HG03039 (cell line): ENCODE measurements at regions not wholly inside any gene's neighbourhood (a gene's known extent, or its start where the extent isn't known, plus 50 kb on each side); places are given as distances from the start of the nearest gene placed in this dataset.

Source experiments
- ATAC-seq: cut with Tn5 transposase; IDR thresholded peaks from one replicate; pipeline ENCODE4 v1.9.1; 2021; ENCODE audit warnings: mild to moderate bottlenecking, moderate library complexity; ENCODE audit not compliant: unreplicated experiment

DNA sequence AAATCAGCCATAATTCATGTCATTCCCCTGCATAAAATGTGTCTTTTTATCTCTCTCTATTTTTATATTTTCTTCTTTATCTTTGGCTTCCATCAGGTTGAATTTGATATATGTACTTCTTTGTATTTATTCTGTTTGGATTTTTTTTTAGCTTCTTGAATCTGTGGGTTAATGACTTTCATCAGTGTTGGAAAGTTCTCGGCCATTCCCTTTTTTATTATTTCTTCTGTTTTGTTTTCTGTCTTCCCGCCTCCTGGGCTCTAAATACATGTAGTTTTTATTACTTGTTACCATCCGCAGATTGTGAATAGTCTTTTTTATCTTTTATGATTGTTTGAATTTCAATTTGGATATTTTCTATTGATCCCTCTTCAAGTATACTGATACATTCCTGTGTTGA lies 637.5 kb downstream of the NPHP4 start:
- no peak for ATAC-seq

DNA sequence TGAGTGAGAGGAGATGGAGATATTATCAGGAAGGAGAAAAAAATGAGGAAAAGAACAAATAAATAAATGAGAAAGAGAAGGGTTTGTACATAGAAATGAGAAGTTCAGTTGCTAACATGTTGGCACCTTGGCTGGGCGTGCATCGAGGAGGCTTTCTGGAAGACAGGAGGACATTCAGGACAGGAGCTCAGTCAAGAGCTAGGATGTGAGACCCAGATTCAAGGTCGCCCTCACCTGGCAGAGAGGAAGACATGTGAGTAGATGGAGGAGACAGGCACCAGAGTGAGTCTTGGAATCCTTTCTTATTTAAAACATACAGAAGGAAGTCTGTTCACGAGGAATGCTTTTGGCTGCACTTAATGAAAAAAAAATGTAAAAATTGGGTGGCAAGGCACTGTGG lies 640.9 kb downstream of the NPHP4 start:
- no peak for ATAC-seq

DNA sequence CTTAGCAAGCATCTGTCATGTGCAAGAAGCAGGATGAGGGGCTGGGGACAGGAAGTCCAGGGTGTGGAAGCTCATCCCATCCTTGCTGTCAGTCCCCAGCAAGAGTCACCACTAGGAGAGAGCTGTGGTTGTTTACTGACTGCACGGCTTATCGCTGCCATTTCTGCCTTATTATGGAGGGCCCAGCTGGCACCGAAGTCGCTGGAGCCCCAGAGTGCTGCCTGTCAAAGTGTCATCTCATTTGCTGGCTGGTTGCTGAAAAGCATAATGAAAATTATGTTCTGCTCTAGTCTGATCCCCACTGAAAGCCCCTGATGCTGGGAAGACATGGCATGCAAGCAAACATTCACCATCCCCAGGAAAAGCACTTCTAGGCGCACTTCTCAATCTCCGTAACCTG lies 642.7 kb downstream of the NPHP4 start:
- ATAC-seq = no peak

DNA sequence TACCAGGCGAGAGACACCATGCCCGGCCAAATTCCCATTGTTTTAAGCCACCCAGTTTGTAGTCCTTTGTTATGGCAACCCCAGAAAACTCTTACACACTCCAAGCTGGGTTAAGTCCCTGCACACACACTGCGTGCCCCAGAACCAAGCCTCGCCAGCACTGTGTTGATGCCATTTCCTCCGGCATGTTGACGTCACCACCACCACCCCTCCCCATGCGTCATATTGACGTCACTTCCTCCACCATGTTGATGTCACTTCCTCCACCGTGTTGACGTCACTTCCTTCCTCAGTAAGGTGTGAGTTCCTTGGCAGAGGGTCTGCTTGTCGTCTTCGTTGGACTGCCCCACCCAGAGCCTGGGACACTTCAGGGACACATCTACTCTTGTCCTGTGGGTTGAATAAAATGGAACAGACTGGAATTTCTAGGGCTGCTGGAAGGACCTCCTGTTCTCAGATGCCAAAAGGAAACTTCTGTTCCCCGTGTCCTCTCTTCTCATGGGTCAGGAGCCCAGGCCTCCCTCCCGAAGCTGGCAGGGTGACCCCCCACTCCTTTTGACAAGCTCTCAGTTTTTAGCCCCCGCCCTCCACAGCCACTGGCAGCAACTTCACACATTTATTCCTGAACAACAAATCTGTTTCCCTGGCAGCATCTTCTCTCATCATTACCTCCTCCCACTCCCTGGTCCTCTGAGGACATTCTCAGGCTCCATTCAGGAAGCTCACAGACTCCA lies 643.3 kb downstream of the NPHP4 start:
- no peak for ATAC-seq

DNA sequence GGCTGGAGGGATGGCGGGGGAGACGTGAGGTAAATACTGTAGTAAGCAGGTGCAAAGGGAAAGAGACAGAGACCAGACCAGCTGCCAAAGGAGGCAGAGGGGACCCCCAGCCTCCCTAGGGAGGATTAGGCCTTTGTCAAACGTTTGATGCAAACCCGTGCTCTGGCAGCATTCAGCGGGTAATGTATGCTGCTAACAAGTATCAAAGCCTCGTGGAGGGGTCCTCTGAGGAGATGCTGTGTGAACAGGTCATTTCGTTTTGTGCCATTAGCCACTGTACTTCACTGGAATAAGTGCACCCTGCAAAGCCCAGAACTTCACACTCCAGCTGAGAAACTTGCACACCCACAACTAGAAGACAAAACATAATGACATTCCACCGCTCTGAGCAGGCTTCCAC lies 644.5 kb downstream of the NPHP4 start:
- no peak for ATAC-seq

DNA sequence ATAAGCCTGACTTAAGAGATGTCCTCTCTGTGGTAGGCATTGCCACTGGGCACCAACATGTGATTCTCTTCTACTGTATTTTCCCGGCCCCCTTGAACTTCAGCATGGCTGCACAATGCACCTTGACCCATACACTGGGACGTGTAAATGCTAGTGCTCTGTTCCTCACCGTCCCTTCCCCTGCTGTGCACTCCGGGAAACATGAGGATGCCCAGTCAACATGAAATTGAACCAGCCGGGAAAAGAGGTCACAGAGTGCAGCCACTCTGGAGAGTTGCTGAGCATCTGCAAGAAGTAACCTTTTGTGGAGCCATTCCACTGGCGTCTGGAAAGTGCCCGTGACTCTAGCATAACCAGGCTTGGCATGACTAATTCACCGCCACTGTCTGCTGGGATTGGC lies 646.7 kb downstream of the NPHP4 start:
- ATAC-seq = no peak

DNA sequence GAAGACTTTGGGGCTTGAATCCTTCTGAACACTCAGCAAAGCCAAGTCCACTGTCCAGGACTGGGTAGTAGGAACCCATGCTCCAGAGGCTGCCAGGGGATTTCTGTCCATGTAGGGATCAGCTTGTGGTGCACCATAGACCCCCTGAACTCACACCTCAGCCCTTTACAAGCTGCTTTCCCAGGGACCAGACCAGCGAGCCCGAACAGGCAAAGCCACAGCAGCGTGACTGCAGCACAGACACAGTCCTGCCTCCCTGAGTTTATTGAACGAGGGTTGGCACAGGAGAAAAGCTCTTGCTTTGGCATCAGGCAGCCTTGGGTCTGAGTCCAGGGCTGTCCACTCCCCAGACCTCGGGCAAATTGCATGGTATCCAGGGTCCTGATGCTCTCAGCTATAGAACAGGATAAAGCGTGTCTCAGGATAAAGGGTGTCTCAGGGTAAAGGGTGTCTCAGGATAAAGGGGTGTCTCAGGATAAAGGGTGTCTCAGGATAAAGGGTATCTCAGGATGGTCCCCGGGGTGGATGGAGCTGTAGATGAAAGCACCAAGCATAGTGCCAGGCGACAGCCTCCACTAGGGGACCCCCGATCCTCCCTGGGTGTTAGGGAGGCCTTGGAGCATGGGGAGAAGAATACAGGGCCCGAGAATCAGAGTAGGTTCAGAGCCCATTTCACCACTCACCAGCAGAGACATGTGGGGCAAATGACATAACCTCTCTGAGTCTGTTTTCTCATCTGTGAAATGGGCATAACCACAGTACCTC lies 648.8 kb downstream of the NPHP4 start:
- no peak for ATAC-seq

DNA sequence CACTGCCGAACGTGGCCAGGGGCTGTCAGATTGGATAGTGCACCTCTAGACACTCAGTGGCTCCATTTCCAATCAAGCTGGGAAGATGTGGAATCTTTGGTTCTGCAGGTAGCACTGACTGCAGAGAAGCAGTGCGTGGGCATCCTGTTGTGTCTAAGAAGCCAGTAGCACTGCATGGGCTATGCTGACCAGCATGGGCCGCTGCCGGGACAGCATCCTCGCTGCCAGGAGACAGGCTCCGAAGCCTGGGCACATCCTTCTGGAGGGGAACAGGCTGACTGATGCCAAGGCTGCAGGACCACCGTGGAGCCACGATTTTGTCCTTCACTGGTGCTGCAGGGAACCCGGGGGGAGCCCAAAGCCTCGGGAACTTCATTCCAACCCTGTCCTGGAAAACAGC lies 649.4 kb downstream of the NPHP4 start:
- no peak for ATAC-seq

DNA sequence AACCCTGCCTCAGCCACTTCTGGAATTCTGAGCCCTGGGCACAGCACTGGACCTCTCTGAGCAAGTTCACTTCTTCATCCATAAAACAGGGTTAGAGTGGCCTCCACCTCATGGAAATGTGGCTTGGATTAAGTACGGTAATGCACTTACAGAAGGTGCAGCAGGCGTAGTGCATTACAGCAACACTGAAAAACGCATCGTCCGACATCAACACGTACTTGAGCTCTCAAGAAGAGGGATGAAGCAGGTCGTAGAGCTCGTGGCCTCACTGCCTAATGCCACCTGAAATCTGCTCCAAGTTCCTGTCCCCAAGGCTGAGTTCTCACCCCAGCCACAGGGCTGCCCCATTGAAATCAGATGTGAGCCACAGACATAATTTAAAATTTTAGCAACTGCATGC lies 650.1 kb downstream of the NPHP4 start:
- no peak for ATAC-seq

DNA sequence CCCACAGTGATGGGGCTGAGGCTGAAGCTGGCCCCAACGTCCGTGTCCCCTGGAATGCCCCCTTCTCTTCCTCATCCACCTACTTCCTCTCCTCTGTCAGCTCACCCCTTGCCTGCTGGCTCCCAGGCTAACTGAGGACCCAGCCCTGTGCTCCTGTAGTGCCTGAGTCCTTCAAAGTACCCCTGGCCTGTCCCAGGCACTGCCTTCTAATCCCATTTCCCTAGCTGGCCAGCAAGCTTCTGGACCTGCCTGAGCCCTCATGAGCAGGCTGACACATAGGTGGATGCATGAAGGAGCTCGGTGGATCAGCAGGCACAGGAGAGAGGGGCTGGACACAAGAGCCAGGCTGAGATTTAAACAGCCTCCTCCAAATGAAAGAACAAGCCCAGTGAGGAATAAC lies 650.8 kb downstream of the NPHP4 start:
- ATAC-seq = no peak

DNA sequence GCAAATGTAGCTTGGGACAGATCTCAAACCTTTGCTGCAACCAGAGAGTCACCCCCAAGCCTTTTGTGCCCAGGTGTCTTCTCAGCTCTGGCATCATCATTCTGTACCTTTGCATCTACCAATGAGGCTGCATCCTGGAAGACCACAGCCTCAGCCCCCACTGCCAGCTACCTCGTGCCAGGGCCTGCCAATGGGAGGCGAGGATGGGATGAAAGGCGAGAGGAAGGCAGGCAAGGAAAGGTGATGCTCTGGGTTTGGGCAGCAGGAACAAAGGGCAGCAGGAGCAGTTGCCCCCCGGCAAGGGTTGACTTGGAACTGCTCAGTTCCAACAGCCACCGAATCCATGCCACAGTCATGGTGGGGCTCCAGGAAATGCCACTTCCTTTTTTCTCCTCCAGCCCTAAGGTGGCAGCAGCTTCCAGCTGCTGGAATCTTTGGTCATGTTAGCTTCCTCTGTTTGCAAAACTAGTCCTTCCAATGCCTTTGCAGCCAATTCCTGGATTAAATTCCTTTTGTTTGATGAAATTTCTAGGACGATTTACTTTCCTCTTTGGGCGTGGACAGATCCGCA lies 651.6 kb downstream of the NPHP4 start:
- no peak for ATAC-seq

DNA sequence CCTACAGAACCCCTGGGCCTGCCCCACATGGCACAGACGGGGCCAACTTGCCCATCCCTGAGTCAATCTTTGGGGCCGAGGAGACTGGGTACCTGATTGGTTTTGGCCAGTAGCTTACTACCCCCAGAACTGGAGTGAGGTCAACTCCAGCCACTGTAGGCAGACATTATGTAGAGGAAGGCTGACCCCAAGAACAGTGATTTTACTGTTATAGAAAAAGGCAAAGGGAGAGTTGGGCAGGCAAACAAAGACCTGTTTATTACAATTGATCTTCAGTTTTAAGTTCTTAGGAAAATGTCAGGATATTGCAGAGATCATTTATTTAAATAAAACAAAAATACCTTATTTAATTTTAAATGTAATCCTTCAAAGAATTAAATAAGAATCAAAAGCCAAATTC lies 653.8 kb downstream of the NPHP4 start:
- ATAC-seq = no peak

DNA sequence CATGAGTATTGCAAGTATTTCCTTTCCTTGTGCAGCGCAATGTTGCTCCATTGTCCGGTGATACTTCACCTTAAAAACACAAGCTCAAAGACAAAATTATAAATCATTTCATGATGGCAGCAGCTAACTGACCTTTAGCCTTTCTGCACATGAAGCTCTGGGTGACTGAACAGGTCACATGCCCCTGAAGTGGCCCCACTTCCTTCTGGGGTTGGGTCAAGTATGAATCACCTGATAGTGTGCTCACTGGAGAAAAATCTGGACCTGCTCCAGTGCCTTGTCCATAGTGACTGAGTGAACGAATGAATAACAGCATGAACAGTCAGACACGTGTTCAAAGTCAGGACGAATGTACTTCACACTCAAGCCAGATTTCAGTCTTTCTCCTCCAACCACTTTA lies 658.9 kb downstream of the NPHP4 start:
- ATAC-seq = no peak

DNA sequence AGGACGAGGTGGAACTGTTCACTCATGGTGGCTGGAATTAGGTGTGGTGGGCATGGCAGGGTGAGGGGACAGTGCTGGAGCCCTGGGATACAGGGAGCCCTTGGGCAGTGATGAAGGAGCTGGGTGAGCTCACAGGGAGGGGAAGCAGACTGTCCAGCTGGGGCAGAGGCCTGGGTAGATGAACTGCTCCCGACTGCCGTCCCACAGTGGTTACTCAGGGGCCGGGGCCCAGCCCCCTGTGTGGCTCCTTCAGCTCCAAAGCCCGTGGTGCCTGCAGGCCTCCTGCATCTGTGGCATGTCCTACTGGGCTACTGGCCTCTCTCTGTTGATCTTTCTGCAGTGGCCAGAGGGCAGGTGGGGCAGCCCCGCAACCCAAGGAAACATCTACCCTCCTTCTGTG lies 661.1 kb downstream of the NPHP4 start:
- no peak for ATAC-seq

DNA sequence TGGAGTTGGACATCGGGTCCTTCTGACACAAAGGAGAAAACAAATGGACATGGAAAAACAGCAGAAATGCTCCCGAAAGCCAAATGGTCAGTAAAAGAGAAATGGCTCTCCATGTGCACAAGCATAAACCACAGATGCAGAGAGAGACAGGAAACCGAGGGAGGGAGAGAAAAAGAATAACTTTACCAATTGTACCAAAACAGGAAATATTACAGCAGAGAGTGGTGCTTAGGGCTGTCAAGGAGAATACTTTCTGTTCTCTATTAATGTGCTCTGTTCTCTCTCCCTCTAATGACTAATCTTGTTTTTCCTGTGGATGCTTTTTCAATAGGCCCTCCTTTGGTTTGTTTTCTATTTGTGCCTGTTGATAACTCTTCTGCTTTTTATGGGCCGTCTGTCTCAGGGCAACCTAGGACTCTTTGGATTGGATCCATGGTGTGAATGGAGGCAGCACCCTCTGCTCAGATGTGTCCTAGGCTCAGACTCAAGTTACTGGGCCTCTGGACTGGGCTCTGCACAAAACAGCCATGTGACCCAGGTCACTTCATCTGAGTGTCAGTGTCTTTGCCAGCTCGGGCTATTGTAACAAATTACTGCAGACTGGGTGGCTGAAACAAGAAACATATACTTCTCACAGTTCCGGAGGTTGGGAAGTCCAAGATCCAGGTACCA lies 663.0 kb downstream of the NPHP4 start:
- ATAC-seq = no peak

DNA sequence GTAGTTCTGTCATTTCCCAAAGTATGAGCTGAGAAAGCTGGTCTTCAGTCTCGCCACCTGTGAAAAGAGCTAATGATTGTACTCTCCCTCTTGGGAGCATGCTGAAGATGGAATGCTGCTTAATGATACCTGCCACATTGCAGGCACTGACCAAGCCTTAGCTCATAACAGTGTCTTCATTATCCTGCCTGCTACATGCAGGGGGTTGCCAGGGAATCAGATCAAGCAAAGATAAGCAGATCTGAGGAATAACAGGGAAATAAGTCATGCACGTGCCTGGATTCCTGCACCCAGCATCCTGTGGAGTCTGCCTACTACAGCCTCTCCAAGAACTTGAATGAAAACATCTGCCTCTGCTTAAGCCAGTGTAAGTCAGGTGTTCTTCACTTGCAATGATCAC lies 667.3 kb downstream of the NPHP4 start:
- no peak for ATAC-seq

DNA sequence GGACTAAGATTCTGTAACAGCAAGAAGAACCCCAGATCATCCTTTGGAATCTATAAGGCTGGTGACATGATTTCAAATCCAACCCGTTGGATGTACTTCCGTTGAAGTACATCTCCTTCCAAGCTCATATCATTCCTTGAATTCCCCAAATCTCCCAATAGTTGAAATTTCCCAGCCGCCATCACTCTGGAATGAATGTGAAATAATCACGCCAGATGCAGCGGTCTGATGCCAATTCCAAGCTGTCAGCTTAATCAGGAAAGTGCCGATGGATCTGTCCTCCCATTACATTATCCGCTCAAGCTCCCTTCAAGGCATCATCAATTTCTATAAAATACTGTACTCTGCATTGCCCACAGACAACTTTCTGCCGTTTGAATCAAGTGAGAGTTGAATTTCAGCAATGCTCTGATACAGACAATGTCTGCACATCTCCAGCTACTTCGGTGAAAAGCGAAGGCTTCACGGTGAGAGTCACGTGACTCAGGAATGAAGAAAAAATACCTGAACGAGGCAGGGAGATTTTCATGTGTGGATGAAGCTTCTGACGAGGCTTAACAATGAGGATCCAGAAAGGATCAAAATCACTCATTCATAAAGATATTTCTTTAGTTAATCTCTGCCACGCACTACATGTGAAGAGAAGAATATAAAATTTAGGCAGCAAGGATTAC lies 663.9 kb downstream of the AJAP1 start:
- ATAC-seq = no peak

DNA sequence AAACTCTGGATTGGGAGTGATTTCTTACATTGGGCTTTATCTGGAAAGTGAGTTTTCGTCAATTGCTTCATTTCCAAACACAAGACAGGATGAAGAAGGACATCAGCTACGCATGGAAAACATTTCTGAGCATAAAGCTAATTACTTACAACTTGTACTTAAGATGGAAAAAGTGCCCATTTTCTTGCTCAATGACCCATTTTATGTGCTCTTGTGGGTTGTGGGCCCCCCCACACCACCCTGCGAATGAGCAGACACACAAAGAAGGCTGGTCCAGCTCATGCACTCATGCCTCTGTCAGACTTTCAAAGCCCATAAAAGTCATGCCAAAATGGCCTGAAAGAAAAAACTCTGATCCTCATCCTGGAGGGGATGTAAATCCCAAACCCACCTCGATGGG lies 663.0 kb downstream of the AJAP1 start:
- no peak for ATAC-seq

DNA sequence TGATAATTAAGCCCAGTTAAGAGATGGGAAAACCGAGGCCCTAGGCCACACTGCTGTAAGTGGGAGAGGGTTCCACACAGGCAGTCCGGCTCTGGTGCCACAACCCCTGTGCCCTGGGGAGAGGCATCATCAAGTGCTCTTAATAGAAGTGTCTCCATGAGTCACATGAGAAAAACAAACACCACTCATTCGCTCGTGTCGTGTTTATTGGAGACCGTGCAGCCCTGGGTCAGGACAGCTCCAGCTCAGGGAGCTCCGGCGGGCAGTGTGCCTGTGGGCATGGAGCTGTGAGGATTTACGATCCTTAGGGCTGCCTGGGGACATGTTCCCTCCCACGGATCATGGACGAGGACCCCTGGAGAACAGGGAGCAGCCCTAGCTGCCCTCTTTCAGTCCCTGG lies 658.5 kb downstream of the AJAP1 start:
- no peak for ATAC-seq

DNA sequence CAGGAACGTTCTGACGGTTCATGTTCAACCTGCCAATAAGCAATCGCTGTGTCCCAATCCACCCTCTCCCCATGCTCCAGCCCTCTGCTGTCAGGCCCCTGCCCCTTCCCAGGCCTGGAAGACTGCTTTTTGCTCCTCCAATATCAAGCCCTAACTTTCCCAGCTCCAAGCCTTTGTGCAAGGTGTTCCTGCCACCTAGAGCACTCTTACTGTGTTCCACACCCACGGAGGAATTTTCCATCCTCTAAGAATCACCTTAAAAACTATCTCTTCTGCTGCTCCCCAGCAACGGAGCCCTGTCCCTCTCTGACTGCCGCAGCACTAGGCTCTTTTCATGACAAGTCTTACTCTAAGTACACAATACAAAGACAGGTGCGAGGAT lies 657.9 kb downstream of the AJAP1 start:
- ATAC-seq = no peak

DNA sequence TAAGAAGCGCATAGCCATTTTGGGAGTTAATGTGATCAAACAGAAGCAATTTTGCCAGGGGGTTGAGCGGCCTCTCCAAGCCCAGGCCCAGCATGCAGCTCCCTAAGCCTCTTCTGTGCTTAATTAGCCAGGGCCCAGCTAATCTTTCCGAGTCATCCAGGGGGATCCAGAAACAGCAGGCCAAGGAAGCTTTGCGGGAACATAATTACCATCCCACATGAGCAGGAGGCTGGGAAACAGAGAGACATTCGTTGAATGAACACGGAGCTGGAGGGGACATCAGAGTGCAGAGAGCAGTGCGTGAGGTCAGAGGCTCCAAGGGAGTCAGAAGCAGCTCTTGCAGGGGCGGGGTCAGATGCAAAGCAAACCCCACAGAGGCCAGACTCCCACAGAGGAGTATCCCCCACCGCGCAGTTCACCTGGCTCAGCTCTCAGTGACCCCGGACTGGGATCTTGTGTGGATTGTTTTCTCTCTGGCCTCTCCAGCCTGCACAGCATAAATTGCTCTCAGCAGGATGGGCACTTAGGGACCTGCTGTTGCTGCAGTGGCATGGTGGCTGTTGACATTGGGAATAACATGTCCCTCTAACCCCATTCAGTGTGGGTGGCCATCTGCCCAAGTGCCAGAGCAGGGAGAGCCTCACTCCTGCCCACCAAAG lies 657.4 kb downstream of the AJAP1 start:
- no peak for ATAC-seq
